H1 (cell line): ENCODE measurements at regions not wholly inside any gene's neighbourhood (a gene's known extent, or its start where the extent isn't known, plus 50 kb on each side); places are given as distances from the start of the nearest gene placed in this dataset.

Experiments used
- CTCF ChIA-PET: fragments of 300-600 bp; sonication (Branson Sonifier 250); formaldehyde crosslinking; loops from one replicate; lab custom pipeline; 2021; ENCODE audit not compliant: partially characterized antibody; lab: Charles Lee
- POLR2A ChIA-PET: fragments of 300-600 bp; sonication (Branson Sonifier 250); formaldehyde crosslinking; loops from one replicate; lab custom pipeline; 2021; ENCODE audit warnings: inconsistent platforms; ENCODE audit not compliant: partially characterized antibody; lab: Charles Lee
- DNase-seq, 2 experiments: peaks; one replicate each; pipeline versions ENCODE4 v3.0.0 to v3.0.0-alpha.2; 2010 to 2022; ENCODE audit warnings: low spot score in 2 of 2, low read depth in 1 of 2, mixed read lengths in 1 of 2
- FAIRE-seq: peaks from 2 replicates; lab custom pipeline; 2011; peaks lifted over from hg19 to GRCh38; lab: Jason Lieb, UNC
- H2AFZ ChIP-seq: 2 replicates; pipeline ENCODE4 v1.8.1; 2012; ENCODE audit warnings: low read length, inconsistent platforms
- H2AK5ac ChIP-seq: 2 replicates; pipeline ENCODE4 v1.6.1; 2013; ENCODE audit warnings: low read depth, low read length
- H2BK120ac ChIP-seq: replicated peaks from 2 replicates; pipeline ENCODE3; 2013; ENCODE audit warnings: low read depth, low read length, inconsistent platforms
- H2BK12ac ChIP-seq: 2 replicates; pipeline ENCODE4 v1.6.1; 2013; ENCODE audit warnings: low read depth, low read length
- H2BK15ac ChIP-seq: 2 replicates; pipeline ENCODE4 v1.6.1; 2013; ENCODE audit warnings: low read length
- H2BK20ac ChIP-seq: 2 replicates; pipeline ENCODE4 v1.6.1; 2013; ENCODE audit warnings: low read length
- H2BK5ac ChIP-seq: 2 replicates; pipeline ENCODE4 v1.6.1; 2013; ENCODE audit warnings: low read depth, low read length
- H3K14ac ChIP-seq: 2 replicates; pipeline ENCODE4 v1.6.1; 2013; ENCODE audit warnings: inconsistent platforms; ENCODE audit not compliant: insufficient read length
- H3K18ac ChIP-seq: 2 replicates; pipeline ENCODE4 v1.6.1; 2013; ENCODE audit warnings: low read length; ENCODE audit errors: extremely low read depth
- H3K23ac ChIP-seq: 2 replicates; pipeline ENCODE4 v1.6.1; 2013; ENCODE audit warnings: inconsistent platforms; ENCODE audit not compliant: insufficient read length
- H3K23me2 ChIP-seq: 2 replicates; pipeline ENCODE4 v1.6.1; 2013; ENCODE audit warnings: low read depth, low read length
- H3K27ac ChIP-seq: 2 replicates; pipeline ENCODE4 v1.6.1; 2011; ENCODE audit warnings: low read depth, low read length, inconsistent platforms
- H3K27me3 ChIP-seq, 4 experiments: replicated peaks in 1 of 4; 1 replicate in 1 of 4; 2 replicates in 3 of 4; pipeline versions ENCODE4 v1.6.1 to v1.8.1; 2011 to 2013; ENCODE audit warnings: low read length in 3 of 4, mild to moderate bottlenecking in 3 of 4, inconsistent platforms in 2 of 4, mixed read lengths in 2 of 4, moderate library complexity in 1 of 4; ENCODE audit not compliant: control insufficient read depth in 3 of 4, insufficient read depth in 3 of 4; ENCODE audit errors: extremely low read depth in 1 of 4
- H3K36me3 ChIP-seq, 4 experiments: 2 replicates each; pipeline versions ENCODE4 v1.6.1 to v1.8.1; 2011 to 2013; ENCODE audit warnings: mild to moderate bottlenecking in 4 of 4, low read length in 3 of 4, moderate library complexity in 2 of 4, control low read depth in 1 of 4, inconsistent platforms in 1 of 4; ENCODE audit not compliant: insufficient read depth in 4 of 4, control insufficient read depth in 2 of 4
- H3K4ac ChIP-seq: replicated peaks from 2 replicates; pipeline ENCODE3; 2013; ENCODE audit warnings: low read length, low read depth, mixed read lengths, inconsistent platforms; ENCODE audit not compliant: insufficient read length
- H3K4me1 ChIP-seq, 4 experiments: replicated peaks in 1 of 4; 1 replicate in 1 of 4; 2 replicates in 3 of 4; pipeline versions ENCODE4 v1.6.1 to v1.8.1; 2011 to 2013; ENCODE audit warnings: low read length in 3 of 4, inconsistent platforms in 2 of 4, mixed read lengths in 1 of 4; ENCODE audit not compliant: insufficient read depth in 4 of 4, control insufficient read depth in 3 of 4
- H3K4me2 ChIP-seq, 2 experiments: 2 replicates each; pipeline versions ENCODE4 v1.6.1 to v1.8.1; 2011 to 2013; ENCODE audit warnings: low read depth in 2 of 2, low read length in 2 of 2, control low read depth in 1 of 2, inconsistent platforms in 1 of 2, mild to moderate bottlenecking in 1 of 2; ENCODE audit not compliant: insufficient read depth in 1 of 2
- H3K4me3 ChIP-seq, 4 experiments: fragments of 200-600, 300-600 bp in 1 of 4; sonication (generic), shearing (Covaris generic), sonication (Bioruptor Twin) in 1 of 4; 2 replicates each; pipeline versions ENCODE4 v1.5.1 to v1.8.1; 2011 to 2016; ENCODE audit warnings: low read length in 4 of 4, low read depth in 3 of 4, control low read depth in 2 of 4, inconsistent platforms in 2 of 4, mild to moderate bottlenecking in 2 of 4, mixed read lengths in 1 of 4, moderate library complexity in 1 of 4; ENCODE audit not compliant: insufficient read depth in 2 of 4; ENCODE audit errors: extremely low read depth in 1 of 4
- H3K56ac ChIP-seq: replicated peaks from 2 replicates; pipeline ENCODE3; 2013; ENCODE audit warnings: low read depth, mild to moderate bottlenecking, mixed read lengths, low read length, inconsistent platforms; ENCODE audit not compliant: insufficient read length
- H3K79me1 ChIP-seq: 2 replicates; pipeline ENCODE4 v1.6.1; 2013; ENCODE audit warnings: low read depth, low read length, control low read depth
- H3K79me2 ChIP-seq, 2 experiments: 2 replicates each; pipeline versions ENCODE4 v1.6.1 to v1.8.1; 2012 to 2013; ENCODE audit warnings: low read length in 2 of 2, mild to moderate bottlenecking in 2 of 2, inconsistent platforms in 1 of 2; ENCODE audit not compliant: insufficient read depth in 2 of 2, control insufficient read depth in 1 of 2
- H3K9ac ChIP-seq, 4 experiments: replicated peaks in 1 of 4; 1 replicate in 1 of 4; 2 replicates in 3 of 4; pipeline versions ENCODE4 v1.6.1 to v1.8.1; 2011 to 2013; ENCODE audit warnings: low read depth in 3 of 4, low read length in 3 of 4, control low read depth in 2 of 4, mild to moderate bottlenecking in 2 of 4, moderate library complexity in 2 of 4, inconsistent platforms in 1 of 4; ENCODE audit errors: extremely low read depth in 1 of 4
- H3K9me3 ChIP-seq, 2 experiments: 2 replicates each; pipeline versions ENCODE4 v1.6.1 to v1.8.1; 2012 to 2013; ENCODE audit warnings: mild to moderate bottlenecking in 2 of 2, moderate library complexity in 2 of 2, control low read depth in 1 of 2, inconsistent platforms in 1 of 2, low read depth in 1 of 2, low read length in 1 of 2, mixed read lengths in 1 of 2; ENCODE audit not compliant: insufficient read depth in 2 of 2
- H4K20me1 ChIP-seq, 2 experiments: replicated peaks in 1 of 2; 2 replicates each; pipeline versions ENCODE3 to v1.8.1; 2011 to 2013; ENCODE audit warnings: inconsistent platforms in 2 of 2, low read length in 2 of 2, mild to moderate bottlenecking in 1 of 2; ENCODE audit not compliant: insufficient read depth in 2 of 2, control insufficient read depth in 1 of 2
- H4K5ac ChIP-seq: 2 replicates; pipeline ENCODE4 v1.6.1; 2013; ENCODE audit warnings: low read length, low read depth, mixed read lengths, inconsistent platforms; ENCODE audit not compliant: insufficient read length
- H4K8ac ChIP-seq: 2 replicates; pipeline ENCODE4 v1.8.0; 2013; ENCODE audit warnings: mild to moderate bottlenecking, moderate library complexity, low read length, inconsistent platforms; ENCODE audit not compliant: insufficient read depth; ENCODE audit errors: extremely low read depth
- H4K91ac ChIP-seq: replicated peaks from 2 replicates; pipeline ENCODE3; 2013; ENCODE audit warnings: low read length, mixed read lengths, inconsistent platforms; ENCODE audit not compliant: insufficient read length
- ATF3 ChIP-seq: IDR thresholded peaks from 2 replicates; pipeline ENCODE4 v1.6.1; 2011; ENCODE audit warnings: low read depth, mild to moderate bottlenecking, low read length; ENCODE audit not compliant: insufficient read depth
- CHD2 ChIP-seq: IDR thresholded peaks from 2 replicates; pipeline ENCODE4 v1.6.1; 2012; ENCODE audit warnings: low read length, improper control_type of control experiment
- GABPA ChIP-seq: IDR thresholded peaks from 2 replicates; pipeline ENCODE4 v1.6.1; 2011; ENCODE audit warnings: mild to moderate bottlenecking, low read length, moderate library complexity, borderline replicate concordance; ENCODE audit not compliant: insufficient read depth
- WGBS, 2 experiments: shearing (Covaris generic) in 1 of 2; methylation state at CpG; one replicate each; pipeline versions ENCODE4 v1.1.6 to v1.1.7; 2013 to 2015; ENCODE audit warnings: low lambda C conversion rate in 2 of 2, mixed read lengths in 2 of 2, inconsistent platforms in 1 of 2, low coverage in 1 of 2, missing lambda C conversion rate in 1 of 2; ENCODE audit not compliant: insufficient replicate concordance in 2 of 2, insufficient coverage in 1 of 2, insufficient read length in 1 of 2; ENCODE audit errors: extremely low coverage in 1 of 2, missing lambda C conversion rate in 1 of 2; 5-methylcytosine and 5-hydroxymethylcytosine counted together

- Histone ChIP-seq H2AFZ (no peak overlapping the region; the same call in 1 of the 2 replicates), H3K36me3 (no peaks in the 10 kb centered on the region), H2BK15ac (no peak overlapping the region), H4K8ac (no peak overlapping the region), H3K27ac (no peak overlapping the region), H2AK5ac (no peak overlapping the region), H3K14ac (no peak overlapping the region), H2BK12ac (no peak overlapping the region), H2BK20ac (no peak overlapping the region), H3K9me3 (no peaks in the 10 kb centered on the region), H3K79me1 (no peaks in the 10 kb centered on the region), H3K27me3 (no peaks in the 10 kb centered on the region), H3K23me2 (no peaks in the 10 kb centered on the region), H3K4me2 (no peak overlapping the region), H3K4me3 (no peak overlapping the region), H4K20me1 (no peaks in the 10 kb centered on the region), H3K9ac (no peak overlapping the region), H4K91ac (no peak overlapping the region), H3K18ac (no peak overlapping the region), H3K23ac (no peak overlapping the region), H2BK120ac (no peak overlapping the region), H3K79me2 (no peaks in the 10 kb centered on the region), H3K4me1 (peaks cover 0 to 6% (median 2%) of the 10 kb centered on the region in 4 experiments; a peak in 2 of 7 replicates), H2BK5ac (no peak overlapping the region), H3K4ac (no peak overlapping the region), H3K56ac (no peak overlapping the region), H4K5ac (no peak overlapping the region)
- CTCF ChIA-PET = interaction anchor here (1.0 kb wide), 1 partner anchor 21 kb away, joined by 3 read pairs; no protein-coding TSS in a partner anchor
- 78% methylated on average over 1 of the region's 1 CpG; no CpG with 5 or more reads in 1 of the 2 experiments for WGBS, 2 experiments
- DNase-seq (no peak), FAIRE-seq (no peak)
- POLR2A ChIA-PET = no interaction called here
- TF ChIP-seq CHD2 (no peak), ATF3 (no peak), GABPA (no peak)
These were observed 89.8 kb upstream of the FIBIN start for GRCh38 chr11:26904132-26904531.
